H9 (cell line): ENCODE measurements at regions not wholly inside any gene's neighbourhood (a gene's known extent, or its start where the extent isn't known, plus 50 kb on each side); places are given as distances from the start of the nearest gene placed in this dataset.
"Not testable (repeated sequence)": the region's sequence is repeated elsewhere in the genome, so short reads cannot be mapped to it uniquely, and the experiment has no call there.

ENCODE experiments used
- DNase-seq: peaks from one replicate; pipeline ENCODE4 v3.0.0-alpha.2; 2017
- H2AFZ ChIP-seq: one replicate; pipeline ENCODE4 v1.6.1; 2013; ENCODE audit warnings: mild to moderate bottlenecking, low read length, control low read depth, moderate library complexity
- H2AK5ac ChIP-seq: 2 replicates; pipeline ENCODE4 v1.6.1; 2013; ENCODE audit warnings: low read length, control low read depth, mixed read lengths; ENCODE audit not compliant: insufficient read length
- H2BK120ac ChIP-seq: one replicate; pipeline ENCODE4 v1.6.1; 2013; ENCODE audit warnings: low read depth, mild to moderate bottlenecking, low read length, control low read depth, inconsistent platforms; ENCODE audit not compliant: poor library complexity, severe bottlenecking
- H2BK12ac ChIP-seq: 2 replicates; pipeline ENCODE4 v1.6.1; 2013; ENCODE audit warnings: low read length, control low read depth, mixed read lengths, low read depth; ENCODE audit not compliant: insufficient read length
- H2BK15ac ChIP-seq: 2 replicates; pipeline ENCODE4 v1.6.1; 2013; ENCODE audit warnings: low read depth, low read length, control low read depth
- H2BK20ac ChIP-seq: one replicate; pipeline ENCODE4 v1.6.1; 2013; ENCODE audit warnings: low read depth, mild to moderate bottlenecking, low read length, control low read depth, inconsistent platforms; ENCODE audit not compliant: poor library complexity, severe bottlenecking
- H2BK5ac ChIP-seq: 2 replicates; pipeline ENCODE4 v1.6.1; 2013; ENCODE audit warnings: low read length, control low read depth, mixed read lengths; ENCODE audit not compliant: insufficient read length
- H3K14ac ChIP-seq: 2 replicates; pipeline ENCODE4 v1.6.1; 2013; ENCODE audit warnings: low read length, control low read depth; ENCODE audit not compliant: insufficient read depth
- H3K18ac ChIP-seq: 2 replicates; pipeline ENCODE4 v1.6.1; 2013; ENCODE audit warnings: low read depth, mild to moderate bottlenecking, mixed read lengths, low read length, control low read depth; ENCODE audit not compliant: insufficient read length
- H3K23ac ChIP-seq: 2 replicates; pipeline ENCODE4 v1.6.1; 2013; ENCODE audit warnings: low read length, control low read depth, mixed read lengths, low read depth; ENCODE audit not compliant: insufficient read length
- H3K23me2 ChIP-seq: 2 replicates; pipeline ENCODE4 v1.6.1; 2013; ENCODE audit warnings: low read depth, mild to moderate bottlenecking, mixed read lengths, low read length, control low read depth; ENCODE audit not compliant: insufficient read length, poor library complexity, severe bottlenecking
- H3K27ac ChIP-seq: 2 replicates; pipeline ENCODE4 v1.5.1; 2013; ENCODE audit warnings: low read length, control low read depth, mixed read lengths, low read depth; ENCODE audit not compliant: insufficient read length
- H3K27me3 ChIP-seq: 2 replicates; pipeline ENCODE4 v1.6.1; 2013; ENCODE audit warnings: low read length, control low read depth, inconsistent platforms; ENCODE audit not compliant: insufficient read depth
- H3K4ac ChIP-seq: 2 replicates; pipeline ENCODE4 v1.6.1; 2013; ENCODE audit warnings: low read depth, mild to moderate bottlenecking, control low read depth, inconsistent platforms, low read length, moderate library complexity
- H3K4me1 ChIP-seq: 2 replicates; pipeline ENCODE4 v1.6.1; 2013; ENCODE audit warnings: low read length, control low read depth, inconsistent platforms; ENCODE audit not compliant: insufficient read depth
- H3K4me2 ChIP-seq: 2 replicates; pipeline ENCODE4 v1.6.1; 2013; ENCODE audit warnings: low read length, control low read depth, mixed read lengths; ENCODE audit not compliant: insufficient read length, insufficient read depth
- H3K56ac ChIP-seq: 2 replicates; pipeline ENCODE4 v1.6.1; 2013; ENCODE audit warnings: low read depth, mild to moderate bottlenecking, mixed read lengths, low read length, control low read depth; ENCODE audit not compliant: insufficient read length
- H3K79me1 ChIP-seq: 2 replicates; pipeline ENCODE4 v1.6.1; 2013; ENCODE audit warnings: low read depth, mild to moderate bottlenecking, moderate library complexity, low read length, control low read depth, inconsistent platforms; ENCODE audit not compliant: insufficient read depth, poor library complexity, severe bottlenecking
- H3K79me2 ChIP-seq: 2 replicates; pipeline ENCODE4 v1.6.1; 2013; ENCODE audit warnings: low read length, control low read depth, inconsistent platforms; ENCODE audit not compliant: insufficient read depth
- H3K9ac ChIP-seq: 2 replicates; pipeline ENCODE4 v1.6.1; 2013; ENCODE audit warnings: low read length, control low read depth, mixed read lengths; ENCODE audit not compliant: insufficient read length; ENCODE audit errors: extremely low read depth
- H3K9me3 ChIP-seq: one replicate; pipeline ENCODE4 v1.6.1; 2013; ENCODE audit warnings: low read depth, low read length, inconsistent platforms; ENCODE audit not compliant: control insufficient read depth
- H3T11ph ChIP-seq: one replicate; pipeline ENCODE4 v1.6.1; 2013; ENCODE audit warnings: mild to moderate bottlenecking, low read length, control low read depth, inconsistent platforms
- H4K20me1 ChIP-seq: one replicate; pipeline ENCODE4 v1.6.1; 2013; ENCODE audit not compliant: control insufficient read depth, insufficient read length, insufficient read depth
- H4K5ac ChIP-seq: 2 replicates; pipeline ENCODE4 v1.6.1; 2013; ENCODE audit warnings: low read depth, mild to moderate bottlenecking, mixed read lengths, low read length, control low read depth; ENCODE audit not compliant: insufficient read length
- H4K8ac ChIP-seq: replicated peaks from 2 replicates; pipeline ENCODE4 v1.6.1; 2013; ENCODE audit warnings: low read length, control low read depth, mixed read lengths, low read depth; ENCODE audit not compliant: insufficient read length
- H4K91ac ChIP-seq: 2 replicates; pipeline ENCODE4 v1.6.1; 2013; ENCODE audit warnings: low read depth, mild to moderate bottlenecking, moderate library complexity, mixed read lengths, low read length, control low read depth; ENCODE audit not compliant: insufficient read length
- H3K27ac Mint-ChIP-seq, 3 experiments: 2 replicates in 2 of 3; 3 replicates in 1 of 3; pipeline ENCODE4 v1.8.0; 2020 to 2021; ENCODE audit warnings: mixed read lengths in 3 of 3, mild to moderate bottlenecking in 1 of 3, moderate library complexity in 1 of 3
- H3K27me3 Mint-ChIP-seq: 2 replicates; pipeline ENCODE4 v1.8.0; 2021; ENCODE audit warnings: low read depth, mild to moderate bottlenecking, moderate library complexity, mixed read lengths
- H3K36me3 Mint-ChIP-seq, 3 experiments: 2 replicates in 2 of 3; 3 replicates in 1 of 3; pipeline ENCODE4 v1.8.0; 2020 to 2021; ENCODE audit warnings: low read depth in 3 of 3, mixed read lengths in 3 of 3; ENCODE audit not compliant: insufficient read depth in 1 of 3
- H3K4me1 Mint-ChIP-seq, 2 experiments: 2 replicates each; pipeline ENCODE4 v1.8.0; 2020; ENCODE audit warnings: mixed read lengths in 2 of 2
- H3K4me3 Mint-ChIP-seq, 2 experiments: 2 replicates in 1 of 2; 3 replicates in 1 of 2; pipeline ENCODE4 v1.8.0; 2020 to 2021; ENCODE audit warnings: mild to moderate bottlenecking in 2 of 2, mixed read lengths in 2 of 2, moderate library complexity in 1 of 2
- H3K9me3 Mint-ChIP-seq, 2 experiments: 2 replicates in 1 of 2; 3 replicates in 1 of 2; pipeline ENCODE4 v1.8.0; 2020; ENCODE audit warnings: mild to moderate bottlenecking in 2 of 2, mixed read lengths in 2 of 2, moderate library complexity in 1 of 2
- CTCF ChIP-seq: fragments of 200-600 bp; sonication (generic); conservative IDR thresholded peaks from 3 replicates; pipeline ENCODE4 v1.8.0; 2021; ENCODE audit warnings: antibody characterized with exemption, mild to moderate bottlenecking
- WGBS: extraction: QIAGEN DNeasy Blood & Tissue Kit; methylation state at CpG from one replicate; pipeline ENCODE4 v1.1.7; 2013; ENCODE audit warnings: missing lambda C conversion rate, low lambda C conversion rate, mixed read lengths; ENCODE audit not compliant: insufficient read length; ENCODE audit errors: extremely low coverage; 5-methylcytosine and 5-hydroxymethylcytosine counted together

- H3K56ac ChIP-seq = no peak overlapping the region
- no peak overlapping the region for H4K5ac ChIP-seq
- no peak overlapping the region for H3K18ac ChIP-seq
- H3K27ac ChIP-seq = no peak overlapping the region
- H3K27me3 ChIP-seq = no peaks in the 10 kb centered on the region; the same call in 1 of the 2 replicates
- no peaks in the 10 kb centered on the region for H3K9me3 ChIP-seq
- no peak overlapping the region; the same call in 1 of the 2 replicates for H3K14ac ChIP-seq
- H2BK20ac ChIP-seq = no peak overlapping the region
- no peak overlapping the region for H3K4ac ChIP-seq
- peaks cover 27% of the 10 kb centered on the region for H3K27me3 Mint-ChIP-seq
- H3K9me3 Mint-ChIP-seq = peaks cover 6 to 14% of the 10 kb centered on the region in 2 experiments
- DNase-seq = no peak
- no peak for TF ChIP-seq CTCF
- H3K4me2 ChIP-seq = no peak overlapping the region
- no peak overlapping the region; a peak in 2 of 7 replicates for H3K27ac Mint-ChIP-seq
- no peaks in the 10 kb centered on the region for H3K79me1 ChIP-seq
- no peak overlapping the region for H2AFZ ChIP-seq
- no peaks in the 10 kb centered on the region for H4K20me1 ChIP-seq
- no peak overlapping the region for H3T11ph ChIP-seq
- H3K23me2 ChIP-seq = no peaks in the 10 kb centered on the region
- no peak overlapping the region for H2BK15ac ChIP-seq
- H3K36me3 Mint-ChIP-seq = peaks cover 0 to 4% (median 0%) of the 10 kb centered on the region in 3 experiments; a peak in 2 of 7 replicates
- H2AK5ac ChIP-seq = no peak overlapping the region
- H3K4me1 Mint-ChIP-seq = no peaks in the 10 kb centered on the region
- no peaks in the 10 kb centered on the region for H3K4me1 ChIP-seq
- H3K23ac ChIP-seq = no peak overlapping the region
- no peak overlapping the region for H4K91ac ChIP-seq
- H3K4me3 Mint-ChIP-seq = no peak overlapping the region
- no peak overlapping the region for H4K8ac ChIP-seq
- H2BK120ac ChIP-seq = no peak overlapping the region
- WGBS = no CpG with 5 or more reads among the region's 8 CpGs
- H3K9ac ChIP-seq = no peak overlapping the region
- H2BK5ac ChIP-seq = no peak overlapping the region
- H2BK12ac ChIP-seq = no peak overlapping the region
- H3K79me2 ChIP-seq = no peaks in the 10 kb centered on the region
Observed at GRCh38 chr20:43352996-43353395, 104.7 kb upstream of the SRSF6 start.

DNA sequence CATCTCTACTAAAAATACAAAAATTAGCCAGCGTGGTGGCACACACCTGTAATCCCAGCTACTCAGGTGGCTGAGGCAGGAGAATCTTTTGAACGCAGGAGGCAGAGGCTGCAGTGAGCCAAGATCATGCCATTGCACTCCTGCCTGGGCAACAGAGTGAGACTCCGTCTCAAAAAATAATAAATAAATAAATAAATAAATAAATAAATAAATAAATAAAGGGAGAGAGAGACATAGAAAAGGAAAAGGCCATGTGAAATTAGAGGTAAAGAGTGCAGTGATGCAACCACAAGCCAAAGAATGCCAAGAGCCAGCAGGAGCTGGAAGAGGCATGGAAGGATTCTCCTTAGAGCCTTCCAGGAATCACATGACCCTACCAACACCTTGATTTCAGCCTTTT is 107.0 kb upstream of the SRSF6 start:
- not testable (repeated sequence) for H3K14ac ChIP-seq, H4K5ac ChIP-seq, H2BK12ac ChIP-seq, H3K56ac ChIP-seq, H2BK20ac ChIP-seq, H3K9me3 ChIP-seq, H2AK5ac ChIP-seq, H4K91ac ChIP-seq, H3K79me2 ChIP-seq, H3K27ac ChIP-seq, H3K79me1 ChIP-seq, H3K23me2 ChIP-seq, H4K8ac ChIP-seq, H3K4me2 ChIP-seq, H3K4me1 ChIP-seq, H3K9me3 Mint-ChIP-seq, H4K20me1 ChIP-seq, H2AFZ ChIP-seq, H3T11ph ChIP-seq, H3K4me3 Mint-ChIP-seq, H3K9ac ChIP-seq, H3K18ac ChIP-seq, H2BK5ac ChIP-seq, DNase-seq, H3K4ac ChIP-seq, H3K27me3 ChIP-seq, H3K36me3 Mint-ChIP-seq, H2BK15ac ChIP-seq, H2BK120ac ChIP-seq, H3K27ac Mint-ChIP-seq, H3K23ac ChIP-seq
- peaks cover 42% of the 10 kb centered on the region for H3K27me3 Mint-ChIP-seq
- no CpG with 5 or more reads among the region's 3 CpGs for WGBS
- H3K4me1 Mint-ChIP-seq = peaks cover 12 to 17% of the 10 kb centered on the region in 2 experiments
